Neural progenitor cell (in vitro differentiated cells): ENCODE measurements at regions not wholly inside any gene's neighbourhood (a gene's known extent, or its start where the extent isn't known, plus 50 kb on each side); places are given as distances from the start of the nearest gene placed in this dataset. TPM values are rescaled to one million over a fixed set of nuclear protein-coding genes. Genes with fewer than 3 reads are reported as not detected.
"Not testable (repeated sequence)": the region's sequence is repeated elsewhere in the genome, so short reads cannot be mapped to it uniquely, and the experiment has no call there.

Experiments
- DNase-seq: peaks from one replicate; pipeline ENCODE4 v3.0.0-alpha.2; 2016; ENCODE audit warnings: low spot score
- H2AFZ ChIP-seq: fragments of 200-600 bp; sonication (generic); replicated peaks from 2 replicates; pipeline ENCODE4 v1.6.1; 2016; ENCODE audit warnings: antibody characterized with exemption
- H3F3A ChIP-seq: fragments of 200-600 bp; sonication (generic); 2 replicates; pipeline ENCODE4 v1.6.1; 2016; ENCODE audit warnings: antibody characterized with exemption, low read depth
- H3K27ac ChIP-seq: fragments of 200-600 bp; sonication (generic); 2 replicates; pipeline ENCODE4 v1.5.1; 2016; ENCODE audit warnings: mild to moderate bottlenecking
- H3K27me3 ChIP-seq: fragments of 200-600 bp; sonication (generic); 2 replicates; pipeline ENCODE4 v1.6.1; 2016; ENCODE audit warnings: mild to moderate bottlenecking, moderate library complexity
- H3K36me3 ChIP-seq: fragments of 200-600 bp; sonication (generic); 2 replicates; pipeline ENCODE4 v1.5.1; 2016
- H3K4me1 ChIP-seq: fragments of 200-600 bp; sonication (generic); 2 replicates; pipeline ENCODE4 v1.6.1; 2016; ENCODE audit warnings: mixed run types
- H3K4me2 ChIP-seq: fragments of 200-600 bp; sonication (generic); 2 replicates; pipeline ENCODE4 v1.6.1; 2016
- H3K4me3 ChIP-seq: fragments of 200-600 bp; sonication (generic); 2 replicates; pipeline ENCODE4 v1.5.1; 2016
- H3K79me2 ChIP-seq: fragments of 200-600 bp; sonication (generic); 2 replicates; pipeline ENCODE4 v1.6.1; 2016; ENCODE audit warnings: low read depth
- H3K9ac ChIP-seq: fragments of 200-600 bp; sonication (generic); 2 replicates; pipeline ENCODE4 v1.6.1; 2016
- H3K9me3 ChIP-seq: fragments of 200-600 bp; sonication (generic); 2 replicates; pipeline ENCODE4 v1.5.1; 2016; ENCODE audit warnings: low read depth
- H4K20me1 ChIP-seq: fragments of 200-600 bp; sonication (generic); 2 replicates; pipeline ENCODE4 v1.6.1; 2016; ENCODE audit warnings: low read depth
- H3K27ac Mint-ChIP-seq: 3 replicates; pipeline ENCODE4 v1.8.0; 2021; ENCODE audit warnings: mixed read lengths
- H3K27me3 Mint-ChIP-seq: 2 replicates; pipeline ENCODE4 v1.8.0; 2022; ENCODE audit warnings: low read depth, mild to moderate bottlenecking, inconsistent platforms, moderate library complexity, mixed read lengths; ENCODE audit not compliant: insufficient read depth
- H3K36me3 Mint-ChIP-seq: 3 replicates; pipeline ENCODE4 v1.8.0; 2021; ENCODE audit warnings: mixed read lengths
- H3K4me1 Mint-ChIP-seq: 3 replicates; pipeline ENCODE4 v1.8.0; 2021; ENCODE audit warnings: mixed read lengths
- H3K4me3 Mint-ChIP-seq: 3 replicates; pipeline ENCODE4 v1.8.0; 2021; ENCODE audit warnings: mild to moderate bottlenecking, moderate library complexity, mixed read lengths
- H3K9me3 Mint-ChIP-seq: 3 replicates; pipeline ENCODE4 v1.8.0; 2020; ENCODE audit warnings: mixed read lengths
- CTCF ChIP-seq: fragments of 200-600 bp; sonication (generic); IDR thresholded peaks from 2 replicates; pipeline ENCODE4 v1.5.1; 2017; ENCODE audit warnings: antibody characterized with exemption, mild to moderate bottlenecking
- EZH2 ChIP-seq: fragments of 200-600 bp; sonication (generic); IDR thresholded peaks from 2 replicates; pipeline ENCODE4 v1.6.1; 2017; ENCODE audit warnings: antibody characterized with exemption, mild to moderate bottlenecking, moderate library complexity
- EZH2phosphoT487 ChIP-seq: fragments of 200-600 bp; sonication (generic); IDR thresholded peaks from 2 replicates; pipeline ENCODE4 v1.6.1; 2017; ENCODE audit warnings: antibody characterized with exemption
- small RNA-seq: library from RNA; depleted of rRNA; stranded (forward); fragments of <200 nt; gene quantifications from one replicate; pipeline ENCODE3, GENCODE V24; 2015

- Mint-ChIP-seq H3K27ac (no peak overlapping the region), H3K4me1 (no peaks in the 10 kb centered on the region), H3K36me3 (peaks cover 38% of the 10 kb centered on the region), H3K27me3 (peaks cover 3% of the 10 kb centered on the region), H3K9me3 (peaks cover 16% of the 10 kb centered on the region), H3K4me3 (no peak overlapping the region)
- H3K27ac ChIP-seq = no peak overlapping the region
- H4K20me1 ChIP-seq = no peaks in the 10 kb centered on the region
- no peaks in the 10 kb centered on the region for H3K9me3 ChIP-seq
- no peak overlapping the region for H2AFZ ChIP-seq
- H3K4me3 ChIP-seq = no peak overlapping the region
- DNase-seq = no peak
- no peaks in the 10 kb centered on the region for H3K4me1 ChIP-seq
- no peak overlapping the region for H3K4me2 ChIP-seq
- no peak overlapping the region for H3K9ac ChIP-seq
- no peaks in the 10 kb centered on the region for H3K79me2 ChIP-seq
- no peaks in the 10 kb centered on the region for H3K27me3 ChIP-seq
- H3F3A ChIP-seq = no peaks in the 10 kb centered on the region
- TF ChIP-seq CTCF (no peak), EZH2 (no peak), EZH2phosphoT487 (no peak)
- H3K36me3 ChIP-seq = peaks cover 22% of the 10 kb centered on the region
Measured at GRCh38 chr11:34724973-34725372, 104.1 kb downstream of the EHF start.

- Histone ChIP-seq H3K27ac (no peak overlapping the region), H2AFZ (no peak overlapping the region), H3F3A (no peaks in the 10 kb centered on the region), H3K79me2 (no peaks in the 10 kb centered on the region), H3K36me3 (peaks cover 22% of the 10 kb centered on the region), H3K9ac (no peak overlapping the region), H3K4me2 (no peak overlapping the region), H4K20me1 (no peaks in the 10 kb centered on the region), H3K4me1 (no peaks in the 10 kb centered on the region), H3K27me3 (no peaks in the 10 kb centered on the region), H3K4me3 (no peak overlapping the region), H3K9me3 (no peaks in the 10 kb centered on the region)
- H3K27me3 Mint-ChIP-seq = no peaks in the 10 kb centered on the region
- no peak for TF ChIP-seq EZH2phosphoT487
- TF ChIP-seq EZH2 = no peak
- no peak for TF ChIP-seq CTCF
- H3K4me1 Mint-ChIP-seq = no peaks in the 10 kb centered on the region
- no peak overlapping the region for H3K27ac Mint-ChIP-seq
- H3K4me3 Mint-ChIP-seq = no peak overlapping the region
- no peak for DNase-seq
- peaks cover 12% of the 10 kb centered on the region for H3K9me3 Mint-ChIP-seq
- H3K36me3 Mint-ChIP-seq = peaks cover 19% of the 10 kb centered on the region
Measured at GRCh38 chr11:34721646-34722045, 100.8 kb downstream of the EHF start.

GRCh38 chr11:34719303-34719848 lies 98.5 kb downstream of the EHF start:
- Histone ChIP-seq H3K4me3 (no peak overlapping the region), H3K4me2 (no peak overlapping the region), H3K27me3 (no peaks in the 10 kb centered on the region), H3K4me1 (no peaks in the 10 kb centered on the region), H2AFZ (no peak overlapping the region), H3K9ac (no peak overlapping the region), H3K79me2 (no peaks in the 10 kb centered on the region), H4K20me1 (no peaks in the 10 kb centered on the region), H3K36me3 (peaks cover 25% of the 10 kb centered on the region), H3K27ac (no peak overlapping the region), H3F3A (no peaks in the 10 kb centered on the region), H3K9me3 (no peaks in the 10 kb centered on the region)
- H3K27ac Mint-ChIP-seq = no peak overlapping the region
- no peaks in the 10 kb centered on the region for H3K4me1 Mint-ChIP-seq
- peaks cover 27% of the 10 kb centered on the region for H3K36me3 Mint-ChIP-seq
- no peak for DNase-seq
- no peaks in the 10 kb centered on the region for H3K27me3 Mint-ChIP-seq
- H3K9me3 Mint-ChIP-seq = peaks cover 12% of the 10 kb centered on the region
- TF ChIP-seq EZH2phosphoT487 = no peak
- TF ChIP-seq EZH2 = no peak
- TF ChIP-seq CTCF = no peak
- H3K4me3 Mint-ChIP-seq = no peak overlapping the region

GRCh38 chr11:34713631-34714030 lies 92.7 kb downstream of the EHF start:
- DNase-seq, H3K27ac ChIP-seq, H3K4me3 Mint-ChIP-seq, H3K27ac Mint-ChIP-seq, H3F3A ChIP-seq, H3K4me1 Mint-ChIP-seq, H3K27me3 ChIP-seq, H3K27me3 Mint-ChIP-seq, H3K4me2 ChIP-seq, H3K9ac ChIP-seq, H4K20me1 ChIP-seq, H2AFZ ChIP-seq, H3K4me3 ChIP-seq, H3K4me1 ChIP-seq: not testable (repeated sequence)
- Histone ChIP-seq H3K36me3 (peaks cover 37% of the 10 kb centered on the region), H3K9me3 (peaks cover 12% of the 10 kb centered on the region), H3K79me2 (peaks cover 11% of the 10 kb centered on the region)
- peaks cover 30% of the 10 kb centered on the region for H3K9me3 Mint-ChIP-seq
- H3K36me3 Mint-ChIP-seq = peaks cover 43% of the 10 kb centered on the region

Small RNAs in the stretch of these regions (small RNA-seq; reads per million reads assigned to genes)
- not detected for gene AL359999.1
